HG02678 (cell line): ENCODE measurements at regions not wholly inside any gene's neighbourhood (a gene's known extent, or its start where the extent isn't known, plus 50 kb on each side); places are given as distances from the start of the nearest gene placed in this dataset.
"Not testable (repeated sequence)": the region's sequence is repeated elsewhere in the genome, so short reads cannot be mapped to it uniquely, and the experiment has no call there.

ENCODE experiments used
- ATAC-seq: cut with Tn5 transposase; IDR thresholded peaks from one replicate; pipeline ENCODE4 v1.9.1; 2021; ENCODE audit warnings: mild to moderate bottlenecking, moderate library complexity; ENCODE audit not compliant: unreplicated experiment

DNA sequence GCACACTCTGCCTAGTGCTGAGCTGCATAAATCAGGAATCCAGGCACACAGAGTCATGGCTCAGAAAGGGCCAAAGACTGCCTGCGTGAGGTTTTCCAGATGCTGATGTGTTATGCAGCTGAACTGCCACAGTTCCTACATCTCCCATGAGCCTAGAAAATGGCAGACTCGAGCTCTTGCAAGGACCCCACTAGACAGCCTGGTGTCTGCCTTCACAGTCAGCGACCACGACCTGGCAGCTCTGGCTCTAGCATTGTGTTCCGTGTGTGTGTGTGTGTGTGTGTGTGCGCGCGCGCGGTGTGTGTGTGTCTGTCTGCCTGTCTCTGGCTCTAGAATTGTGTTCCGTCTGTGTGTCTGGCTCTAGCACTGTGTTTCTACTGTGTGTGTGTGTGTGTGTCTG is 203.6 kb upstream of the AGTR2 start:
- ATAC-seq = no peak

DNA sequence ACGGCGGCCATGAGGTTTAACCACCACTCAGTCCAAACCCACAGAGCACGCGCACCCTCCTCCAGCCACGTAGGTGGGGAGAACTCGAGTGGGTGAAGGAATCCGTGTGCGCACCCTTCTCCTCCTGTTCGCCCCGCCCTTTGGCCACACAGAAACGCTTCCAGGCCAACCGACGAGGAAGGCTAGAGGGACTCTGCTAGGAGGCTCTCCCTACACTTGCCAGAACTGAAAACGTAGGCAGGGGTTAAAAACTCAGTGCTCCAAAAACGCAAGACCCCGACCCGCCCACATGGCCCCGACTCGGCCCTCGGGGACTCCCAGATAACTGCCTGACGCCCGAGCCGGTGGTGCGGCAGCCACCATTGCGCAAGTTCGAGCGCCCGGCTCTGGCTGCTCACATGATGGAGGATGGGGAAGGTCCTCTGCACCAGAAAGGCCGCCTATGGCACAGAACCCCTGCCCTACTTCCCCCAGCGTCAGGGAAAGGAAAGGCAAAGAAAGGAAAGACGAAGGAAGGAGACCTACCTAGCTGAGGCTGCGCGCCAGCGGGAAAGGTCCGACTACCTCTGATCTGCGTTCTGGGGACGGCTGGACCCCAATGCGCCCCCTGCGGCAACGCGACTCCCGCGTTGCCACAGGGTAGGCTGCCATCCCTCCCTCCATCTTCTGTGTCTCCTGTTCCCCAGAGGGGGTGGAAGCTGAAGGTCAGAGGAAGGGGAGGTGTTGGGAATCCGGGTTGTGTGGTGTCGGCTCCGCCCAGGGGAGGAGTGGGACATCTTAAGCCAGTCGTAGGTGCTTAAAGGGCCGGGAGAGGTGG is 201.9 kb upstream of the AGTR2 start:
- ATAC-seq = peak; percentile 71

DNA sequence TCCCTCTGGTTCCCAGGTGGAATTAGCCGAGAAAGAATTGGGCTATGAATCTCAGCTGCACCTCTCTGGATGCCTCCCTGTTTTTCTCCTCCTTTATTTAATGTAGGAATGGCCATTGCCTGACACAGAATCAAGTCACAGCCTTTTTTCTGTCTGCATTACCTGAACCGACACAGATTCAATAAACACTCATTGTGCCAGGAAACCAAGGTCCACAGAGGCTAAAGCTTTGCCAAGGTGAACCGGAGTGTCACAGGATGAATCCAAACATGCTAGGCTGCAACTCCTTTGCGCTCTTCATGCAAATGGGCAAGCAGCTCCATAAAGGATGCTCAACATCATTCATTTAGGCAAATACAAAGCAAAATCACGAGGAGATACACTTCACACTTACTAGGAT is 199.8 kb upstream of the AGTR2 start:
- no peak for ATAC-seq

DNA sequence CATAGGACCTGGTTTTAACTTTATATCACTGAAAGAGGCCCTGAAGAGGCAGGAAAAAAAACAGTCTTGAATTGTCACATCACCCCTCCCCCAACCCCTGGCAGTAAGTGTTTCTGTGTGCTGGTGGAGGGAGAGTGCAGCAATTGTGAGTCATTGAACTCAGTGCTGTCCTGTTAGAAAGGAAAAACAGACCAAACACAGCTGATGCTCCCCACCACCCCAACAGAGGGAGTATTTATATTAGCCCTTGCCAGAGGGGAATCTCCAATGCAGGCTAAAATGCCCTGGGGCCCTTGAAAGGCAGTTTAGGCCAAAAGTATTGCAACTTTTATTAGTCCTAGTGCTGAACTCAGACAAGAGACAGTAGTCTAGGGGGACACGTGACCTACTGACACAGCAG is 197.8 kb upstream of the AGTR2 start:
- ATAC-seq = no peak

DNA sequence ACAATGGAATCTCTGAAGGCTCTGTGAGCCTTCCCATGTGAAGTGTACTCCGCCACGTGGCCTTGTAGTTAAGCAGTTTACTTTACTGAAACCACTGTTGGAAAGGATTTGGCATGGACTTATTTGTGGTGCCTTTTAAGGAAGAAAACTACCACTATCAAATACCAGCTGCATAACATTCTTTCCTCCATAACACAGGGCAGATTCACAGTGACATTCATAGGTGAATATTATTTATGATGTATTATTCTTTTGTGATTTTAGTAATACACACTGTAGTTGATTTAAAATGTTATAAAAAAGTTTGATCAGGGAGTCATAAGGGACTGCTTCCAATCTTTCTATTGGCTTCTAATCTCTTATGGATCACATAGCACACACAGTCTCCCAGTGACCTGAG is 192.5 kb upstream of the AGTR2 start:
- ATAC-seq = no peak

DNA sequence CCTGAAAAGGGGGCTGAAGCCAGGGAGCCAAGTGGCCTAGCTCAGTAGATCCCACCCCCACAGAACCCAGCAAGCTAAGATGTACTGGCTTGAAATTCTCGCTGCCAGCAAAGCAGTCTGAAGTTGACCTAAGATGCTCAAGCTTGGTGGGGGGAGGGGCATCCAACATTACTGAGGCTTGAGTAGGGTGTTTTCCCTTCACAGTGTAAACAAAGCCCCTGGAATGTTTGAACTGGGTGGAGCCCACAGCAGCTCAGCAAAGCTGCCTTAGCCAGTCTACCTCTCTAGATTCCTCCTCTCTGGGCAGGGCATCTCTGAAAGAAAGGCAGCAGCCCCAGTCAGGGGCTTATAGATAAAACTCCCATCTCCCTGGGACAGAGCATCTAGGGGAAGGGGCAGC is 187.4 kb upstream of the AGTR2 start:
- ATAC-seq = not testable (repeated sequence)

DNA sequence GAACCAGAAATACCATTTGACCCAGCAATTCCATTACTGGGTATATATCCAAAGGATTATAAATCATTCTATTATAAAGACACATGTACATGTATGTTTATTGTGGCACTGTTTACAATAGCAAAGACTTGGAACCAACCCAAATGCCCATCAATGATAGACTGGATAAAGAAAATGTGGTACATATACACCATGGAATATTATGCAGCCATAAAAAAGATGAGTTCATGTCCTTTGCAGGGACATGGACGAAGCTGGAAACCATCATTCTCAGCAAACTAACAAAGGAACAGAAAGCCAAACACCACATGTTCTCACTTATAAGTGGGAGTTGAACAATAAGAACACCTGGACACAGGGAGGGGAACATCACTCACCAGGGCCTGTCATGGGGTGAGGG is 183.1 kb upstream of the AGTR2 start:
- ATAC-seq = not testable (repeated sequence)

DNA sequence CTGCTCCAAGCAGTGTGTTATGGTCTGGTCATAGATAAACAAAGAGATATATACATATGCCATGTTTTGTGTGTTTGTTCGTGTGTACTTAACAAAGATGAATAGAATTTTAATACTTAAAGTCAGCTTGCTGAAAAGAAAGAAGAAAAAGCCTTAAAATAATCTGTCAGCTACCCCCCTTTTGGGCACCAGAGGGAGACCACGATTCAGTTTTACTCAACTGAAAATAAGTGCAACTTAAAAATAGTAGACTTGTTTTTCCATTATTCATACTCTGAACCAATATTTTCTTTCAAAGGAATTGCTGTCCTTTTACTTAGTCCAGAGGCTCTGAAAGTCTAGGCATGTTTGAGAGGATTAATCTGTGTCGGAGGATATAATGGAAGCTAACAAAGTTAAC is 181.7 kb upstream of the AGTR2 start:
- no peak for ATAC-seq

DNA sequence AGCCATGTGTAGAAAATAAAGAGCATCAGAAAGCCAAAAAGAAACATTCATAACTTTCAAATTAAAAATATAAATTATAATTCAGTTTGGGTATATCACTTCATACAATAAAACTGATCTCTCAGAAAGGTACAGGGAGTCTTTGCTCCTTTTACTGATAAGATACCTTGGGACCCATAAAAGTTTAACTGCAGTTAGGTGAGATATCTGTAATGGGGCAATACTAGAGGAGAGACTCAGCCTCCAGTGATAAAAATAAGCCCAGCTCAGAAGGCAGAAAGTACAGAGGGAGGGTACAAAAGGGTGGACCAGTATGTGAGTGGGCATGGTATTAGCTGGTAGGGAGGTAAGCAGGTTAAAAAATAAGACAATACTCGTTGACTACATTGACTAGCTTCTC is 180.9 kb upstream of the AGTR2 start:
- ATAC-seq = no peak

DNA sequence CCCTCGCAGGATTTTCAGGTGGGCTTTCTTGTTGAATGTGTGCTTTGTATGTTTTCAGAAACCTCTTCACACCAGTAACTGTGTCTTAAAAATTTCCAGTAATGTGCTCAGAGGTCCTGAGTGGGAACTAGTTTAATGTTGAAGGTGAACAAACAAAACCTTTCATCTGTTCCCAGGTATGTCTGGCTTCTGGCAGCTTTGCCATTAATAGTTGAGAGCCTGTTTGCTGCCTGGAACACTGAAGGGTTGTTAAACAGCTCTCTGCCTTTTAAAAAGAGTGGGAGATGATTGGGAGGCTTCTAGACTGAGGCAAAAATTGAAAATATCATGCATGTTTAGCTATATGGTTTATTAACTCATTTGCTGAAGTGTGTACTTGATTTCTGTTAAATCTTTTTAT is 161.2 kb upstream of the AGTR2 start:
- ATAC-seq = no peak

DNA sequence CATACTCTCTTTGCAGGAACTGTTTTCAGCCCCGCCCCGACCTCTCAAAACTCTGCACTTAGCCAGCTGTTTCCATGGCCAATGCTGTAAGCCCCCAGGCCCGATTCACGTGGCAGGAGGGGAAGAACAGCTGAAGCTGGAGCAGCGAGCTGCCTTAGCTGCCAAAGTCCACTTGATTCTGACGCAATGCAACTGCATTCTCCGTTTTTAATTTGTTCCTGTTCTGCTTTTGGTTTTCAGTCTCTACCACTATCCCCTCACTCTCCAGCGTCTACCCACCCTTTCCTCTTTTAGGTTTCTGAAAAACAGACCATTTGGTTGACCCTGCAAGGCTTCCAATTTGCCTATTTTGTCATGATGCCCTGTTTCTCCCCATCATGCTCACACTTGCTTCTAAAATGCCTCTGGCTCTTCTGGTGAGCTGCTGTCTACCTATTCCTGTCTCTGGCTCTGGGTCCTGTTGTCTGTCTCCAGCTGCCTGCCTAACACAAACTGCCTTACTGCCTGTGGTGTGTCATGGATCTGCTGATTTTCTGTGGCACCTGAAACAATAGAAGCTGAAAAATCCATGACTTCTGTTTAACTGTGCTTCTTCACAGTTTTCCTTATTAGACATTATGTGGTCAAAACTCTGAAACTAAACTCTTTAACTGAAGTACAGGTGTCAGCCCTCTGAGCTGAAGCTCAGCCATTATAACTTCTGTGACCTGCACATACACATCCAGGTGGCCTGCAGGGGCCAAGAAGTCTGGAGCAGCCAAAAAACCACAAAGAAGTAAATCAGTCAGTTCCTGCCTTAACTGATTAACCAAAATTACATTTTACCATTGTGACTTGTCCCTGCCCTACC is 160.5 kb upstream of the AGTR2 start:
- ATAC-seq = peak; percentile 79

DNA sequence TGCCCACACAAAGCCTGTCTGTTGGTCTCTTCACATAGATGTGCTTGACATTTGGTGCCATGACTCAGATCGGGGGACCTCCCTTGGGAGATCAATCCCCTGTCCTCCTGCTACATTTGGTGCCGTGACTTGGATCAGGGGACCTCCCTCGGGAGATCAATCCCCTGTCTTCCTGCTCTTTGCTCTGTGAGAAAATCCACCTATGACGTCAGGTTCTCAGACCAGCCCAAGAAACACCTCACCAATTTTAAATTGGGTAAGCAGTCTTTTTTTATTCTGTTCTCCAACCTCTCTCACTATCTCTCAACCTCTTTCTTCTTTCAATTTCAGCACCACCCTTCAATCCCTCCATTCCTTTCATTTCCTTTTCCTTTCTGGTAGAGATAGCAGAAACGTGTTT is 159.6 kb upstream of the AGTR2 start:
- no peak for ATAC-seq

DNA sequence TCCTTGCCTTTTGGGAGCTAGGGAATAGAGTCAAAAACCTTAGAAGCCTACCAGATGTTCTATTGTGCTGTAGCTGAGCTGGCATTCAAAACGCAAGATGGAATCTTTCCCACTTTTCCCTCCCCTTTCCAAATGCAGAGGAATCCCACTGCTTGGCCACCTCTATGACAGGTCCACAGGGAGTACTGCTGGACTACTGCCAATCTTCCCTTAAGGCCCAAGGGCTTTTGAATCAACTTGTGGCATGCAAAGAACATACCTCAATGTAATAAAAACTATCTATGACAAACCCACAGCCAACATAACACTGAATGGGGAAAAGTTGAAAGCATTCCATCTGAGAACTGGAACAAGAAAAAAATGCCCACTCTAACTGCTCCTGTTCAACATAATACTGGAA is 139.2 kb upstream of the AGTR2 start:
- no peak for ATAC-seq
